ENCODE measurements at regions not wholly inside any gene's neighbourhood (a gene's known extent, or its start where the extent isn't known, plus 50 kb on each side); places are given as distances from the start of the nearest gene placed in this dataset.

- WGBS (ENCODE audit: low lambda C conversion rate, missing lambda C conversion rate): 86% methylated on average over 6 of the region's 6 CpGs
- no peak overlapping the region for H3K4me2 ChIP-seq
- H3K9me2 ChIP-seq (replicated peaks; ENCODE audit: insufficient read depth): no peaks in the 10 kb centered on the region
- H4K20me1 ChIP-seq (ENCODE audit: insufficient read depth, poor library complexity, severe bottlenecking): no peaks in the 10 kb centered on the region
- H3K27me3 ChIP-seq: no peaks in the 10 kb centered on the region
- H3K27ac ChIP-seq: no peak overlapping the region
- H2AFZ ChIP-seq: no peak overlapping the region
- no peaks in the 10 kb centered on the region for H3K9me3 ChIP-seq (ENCODE audit: low read depth)
- no peak for DNase-seq (ENCODE audit: low spot score)
- H3K4me3 ChIP-seq: no peak overlapping the region
- TF ChIP-seq EZH2 (IDR thresholded peaks at IDR 0.05; ENCODE audit: borderline replicate concordance): no peak
- TF ChIP-seq CTCF (IDR thresholded peaks at IDR 0.05; ENCODE audit: poor library complexity): no peak
- TF ChIP-seq EZH2phosphoT487 (IDR thresholded peaks at IDR 0.05; ENCODE audit: low read depth, severe bottlenecking, unreplicated experiment): no peak
- H3K79me2 ChIP-seq: no peaks in the 10 kb centered on the region
- peaks cover 3% of the 10 kb centered on the region for H3K4me1 ChIP-seq (ENCODE audit: insufficient read depth)
- no peaks in the 10 kb centered on the region for H3K36me3 ChIP-seq (replicated peaks; ENCODE audit: insufficient read depth, low read depth)
Observed at GRCh38 chr3:39638301-39638700, 170.8 kb downstream of the MOBP start.

- TF ChIP-seq EZH2phosphoT487 (IDR thresholded peaks at IDR 0.05; ENCODE audit: low read depth, severe bottlenecking, unreplicated experiment): no peak
- TF ChIP-seq EZH2 (IDR thresholded peaks at IDR 0.05; ENCODE audit: borderline replicate concordance): no peak
- no peak for TF ChIP-seq CTCF (IDR thresholded peaks at IDR 0.05; ENCODE audit: poor library complexity)
- Histone ChIP-seq H3K4me1 (ENCODE audit: insufficient read depth) (peaks cover 3% of the 10 kb centered on the region), H2AFZ (no peak overlapping the region), H3K9me3 (ENCODE audit: low read depth) (no peaks in the 10 kb centered on the region), H4K20me1 (ENCODE audit: insufficient read depth, poor library complexity, severe bottlenecking) (no peaks in the 10 kb centered on the region), H3K27me3 (no peaks in the 10 kb centered on the region), H3K4me3 (no peak overlapping the region), H3K4me2 (no peak overlapping the region), H3K79me2 (no peaks in the 10 kb centered on the region), H3K9me2 (replicated peaks; ENCODE audit: insufficient read depth) (no peaks in the 10 kb centered on the region), H3K27ac (no peak overlapping the region), H3K36me3 (replicated peaks; ENCODE audit: insufficient read depth, low read depth) (no peaks in the 10 kb centered on the region)
- DNase-seq (ENCODE audit: low spot score): peak; percentile 85
- WGBS (ENCODE audit: low lambda C conversion rate, missing lambda C conversion rate): 71% methylated on average over 5 of the region's 5 CpGs
Observed at GRCh38 chr3:39639344-39640236, 169.8 kb upstream of the MYRIP start.

- Histone ChIP-seq H2AFZ (no peak overlapping the region), H3K9me2 (replicated peaks; ENCODE audit: insufficient read depth) (no peaks in the 10 kb centered on the region), H3K79me2 (no peaks in the 10 kb centered on the region), H3K4me2 (no peak overlapping the region), H3K36me3 (replicated peaks; ENCODE audit: insufficient read depth, low read depth) (no peaks in the 10 kb centered on the region), H3K4me1 (ENCODE audit: insufficient read depth) (peaks cover 3% of the 10 kb centered on the region), H3K4me3 (no peak overlapping the region), H3K27me3 (no peaks in the 10 kb centered on the region), H3K9me3 (ENCODE audit: low read depth) (no peaks in the 10 kb centered on the region), H4K20me1 (ENCODE audit: insufficient read depth, poor library complexity, severe bottlenecking) (no peaks in the 10 kb centered on the region), H3K27ac (no peak overlapping the region)
- 89% methylated on average over 4 of the region's 4 CpGs for WGBS (ENCODE audit: low lambda C conversion rate, missing lambda C conversion rate)
- TF ChIP-seq EZH2 (IDR thresholded peaks at IDR 0.05; ENCODE audit: borderline replicate concordance): no peak
- no peak for TF ChIP-seq EZH2phosphoT487 (IDR thresholded peaks at IDR 0.05; ENCODE audit: low read depth, severe bottlenecking, unreplicated experiment)
- TF ChIP-seq CTCF (IDR thresholded peaks at IDR 0.05; ENCODE audit: poor library complexity): no peak
- DNase-seq (ENCODE audit: low spot score): no peak
Observed at GRCh38 chr3:39641274-39641673, 168.1 kb upstream of the MYRIP start.

Measured in hepatocyte (in vitro differentiated cells).